ENCODE measurements at regions not wholly inside any gene's neighbourhood (a gene's known extent, or its start where the extent isn't known, plus 50 kb on each side); places are given as distances from the start of the nearest gene placed in this dataset.
"Not testable (repeated sequence)": the region's sequence is repeated elsewhere in the genome, so short reads cannot be mapped to it uniquely, and the experiment has no call there.

GRCh38 chr15:98071786-98072185 is 111.3 kb downstream of the ARRDC4 start:
- H3K27me3 Mint-ChIP-seq (ENCODE audit: low read depth): no peaks in the 10 kb centered on the region

DNA sequence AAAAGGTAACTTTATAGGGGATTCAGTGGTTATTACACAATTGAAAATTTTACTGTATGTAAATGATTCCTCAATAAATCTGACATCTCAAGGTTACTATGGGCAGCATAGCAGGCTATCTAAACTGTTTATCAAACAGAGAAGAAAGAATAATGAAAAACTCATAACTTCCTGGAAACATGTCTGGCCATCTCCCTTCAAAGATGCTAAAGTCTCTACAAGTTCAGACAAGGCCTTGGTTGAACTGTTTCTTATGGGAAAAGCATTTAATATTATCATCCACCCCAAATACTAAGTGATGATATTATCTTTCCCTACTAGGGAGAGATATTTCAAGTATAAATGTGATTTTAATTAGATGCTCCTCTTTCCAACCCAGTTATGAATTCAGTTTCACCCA is 114.9 kb downstream of the ARRDC4 start:
- H3K27me3 Mint-ChIP-seq (ENCODE audit: low read depth): no peaks in the 10 kb centered on the region
- no peak overlapping the region for H3K4me3 Mint-ChIP-seq
- no peaks in the 10 kb centered on the region for H3K36me3 Mint-ChIP-seq (ENCODE audit: insufficient read depth)
- peaks cover 2% of the 10 kb centered on the region for H3K4me1 Mint-ChIP-seq (ENCODE audit: low read depth)
- DNase-seq: no peak
- H3K9me3 Mint-ChIP-seq: no peaks in the 10 kb centered on the region
- ATAC-seq: no peak

More at GRCh38 chr15:98071786-98072185, 111.3 kb downstream of the ARRDC4 start:
- DNase-seq: no peak
- no peak overlapping the region for H3K4me3 Mint-ChIP-seq
- no peaks in the 10 kb centered on the region for H3K36me3 Mint-ChIP-seq (ENCODE audit: insufficient read depth)
- no peak for ATAC-seq
- peaks cover 2% of the 10 kb centered on the region for H3K4me1 Mint-ChIP-seq (ENCODE audit: low read depth)
- H3K9me3 Mint-ChIP-seq: no peaks in the 10 kb centered on the region

GRCh38 chr15:98076021-98076816 is 115.7 kb downstream of the ARRDC4 start:
- H3K4me3 Mint-ChIP-seq: no peak overlapping the region
- no peaks in the 10 kb centered on the region for H3K9me3 Mint-ChIP-seq
- ATAC-seq (no peak), DNase-seq (no peak)
- no peaks in the 10 kb centered on the region for H3K36me3 Mint-ChIP-seq (ENCODE audit: insufficient read depth)
- H3K4me1 Mint-ChIP-seq (ENCODE audit: low read depth): peaks cover 2% of the 10 kb centered on the region
- H3K27me3 Mint-ChIP-seq (ENCODE audit: low read depth): no peaks in the 10 kb centered on the region

- Mint-ChIP-seq H3K27me3 (ENCODE audit: low read depth) (no peaks in the 10 kb centered on the region), H3K4me3 (no peak overlapping the region), H3K36me3 (ENCODE audit: insufficient read depth) (no peaks in the 10 kb centered on the region), H3K9me3 (no peaks in the 10 kb centered on the region), H3K4me1 (ENCODE audit: low read depth) (peaks cover 2% of the 10 kb centered on the region)
- no peak for ATAC-seq
- no peak for DNase-seq
These were observed 116.7 kb downstream of the ARRDC4 start for GRCh38 chr15:98077186-98077585.

- H3K27me3 Mint-ChIP-seq (ENCODE audit: low read depth): no peaks in the 10 kb centered on the region
- no peak for DNase-seq
- no peak overlapping the region for H3K4me3 Mint-ChIP-seq
- no peaks in the 10 kb centered on the region for H3K36me3 Mint-ChIP-seq (ENCODE audit: insufficient read depth)
- H3K4me1 Mint-ChIP-seq (ENCODE audit: low read depth): peaks cover 2% of the 10 kb centered on the region
- H3K9me3 Mint-ChIP-seq: no peaks in the 10 kb centered on the region
- no peak for ATAC-seq
These were observed 120.3 kb downstream of the ARRDC4 start for GRCh38 chr15:98080791-98081190.

- Mint-ChIP-seq H3K36me3 (ENCODE audit: insufficient read depth) (no peaks in the 10 kb centered on the region), H3K27me3 (ENCODE audit: low read depth) (no peaks in the 10 kb centered on the region), H3K4me3 (no peak overlapping the region), H3K4me1 (ENCODE audit: low read depth) (no peaks in the 10 kb centered on the region), H3K9me3 (peaks cover 7% of the 10 kb centered on the region)
- DNase-seq (no peak), ATAC-seq (no peak)
These were observed 122.9 kb downstream of the ARRDC4 start for GRCh38 chr15:98083203-98083910.

GRCh38 chr15:98085003-98085639 is 124.6 kb downstream of the ARRDC4 start:
- H3K27me3 Mint-ChIP-seq (ENCODE audit: low read depth): no peaks in the 10 kb centered on the region
- no peaks in the 10 kb centered on the region for H3K4me1 Mint-ChIP-seq (ENCODE audit: low read depth)
- DNase-seq (no peak), ATAC-seq (peak in 1 of 2 donors; percentile 40)
- no peaks in the 10 kb centered on the region for H3K36me3 Mint-ChIP-seq (ENCODE audit: insufficient read depth)
- H3K4me3 Mint-ChIP-seq: no peak overlapping the region
- H3K9me3 Mint-ChIP-seq: peaks cover 7% of the 10 kb centered on the region

- H3K27me3 Mint-ChIP-seq (ENCODE audit: low read depth); H3K4me1 Mint-ChIP-seq (ENCODE audit: low read depth); H3K4me3 Mint-ChIP-seq; H3K36me3 Mint-ChIP-seq (ENCODE audit: insufficient read depth); H3K9me3 Mint-ChIP-seq; DNase-seq: not testable (repeated sequence)
- peak; percentile 77 to 82 for ATAC-seq
These were observed 127.9 kb downstream of the ARRDC4 start for GRCh38 chr15:98088307-98088945.

- H3K4me1 Mint-ChIP-seq (ENCODE audit: low read depth); H3K9me3 Mint-ChIP-seq; H3K4me3 Mint-ChIP-seq; DNase-seq; H3K27me3 Mint-ChIP-seq (ENCODE audit: low read depth); H3K36me3 Mint-ChIP-seq (ENCODE audit: insufficient read depth); ATAC-seq: not testable (repeated sequence)
These were observed 128.8 kb downstream of the ARRDC4 start for GRCh38 chr15:98089352-98089751.

- H3K4me3 Mint-ChIP-seq; H3K4me1 Mint-ChIP-seq (ENCODE audit: low read depth); ATAC-seq; DNase-seq; H3K27me3 Mint-ChIP-seq (ENCODE audit: low read depth); H3K9me3 Mint-ChIP-seq; H3K36me3 Mint-ChIP-seq (ENCODE audit: insufficient read depth): not testable (repeated sequence)
These were observed 137.5 kb downstream of the ARRDC4 start for GRCh38 chr15:98097986-98098385.

DNA sequence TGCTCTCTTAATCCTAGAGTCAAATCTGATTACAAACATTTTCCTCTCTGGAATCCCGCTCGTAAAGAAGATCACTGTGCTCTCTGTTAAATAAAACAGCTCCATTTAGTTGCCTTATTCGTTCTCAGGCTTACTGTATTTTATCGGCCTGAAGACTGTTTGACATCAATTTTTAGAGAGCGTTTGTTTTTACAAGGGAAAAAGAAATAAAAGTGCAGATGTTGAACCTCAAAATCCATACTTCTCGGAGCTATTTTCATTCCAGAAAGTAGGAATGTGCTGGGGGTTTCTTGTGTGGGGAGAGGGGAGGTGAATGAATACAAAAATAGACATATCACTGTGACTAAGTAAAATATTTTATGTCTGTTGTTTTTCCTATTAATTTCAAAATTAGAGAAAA is 140.1 kb downstream of the ARRDC4 start:
- not testable (repeated sequence) for H3K36me3 Mint-ChIP-seq (ENCODE audit: insufficient read depth); DNase-seq; H3K9me3 Mint-ChIP-seq; H3K4me1 Mint-ChIP-seq (ENCODE audit: low read depth); ATAC-seq; H3K27me3 Mint-ChIP-seq (ENCODE audit: low read depth); H3K4me3 Mint-ChIP-seq

DNA sequence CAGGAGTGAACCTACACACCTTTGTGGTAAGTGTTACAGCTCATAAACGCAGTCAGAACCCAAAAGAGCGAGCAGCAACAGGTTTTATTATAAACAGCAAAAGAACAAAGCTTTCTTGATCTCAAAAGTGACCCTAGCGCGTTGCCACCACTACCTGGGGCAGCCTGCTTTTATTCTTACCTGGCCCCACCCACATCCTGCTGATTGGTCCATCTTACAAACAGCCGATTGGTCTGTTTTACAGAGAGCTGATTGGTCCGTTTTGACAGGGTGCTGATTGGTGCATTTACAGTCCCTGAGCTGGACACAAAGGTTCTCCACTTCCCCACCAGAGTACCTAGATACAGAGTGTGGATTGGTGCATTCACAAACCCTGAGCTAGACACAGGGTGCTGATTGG is 143.1 kb downstream of the ARRDC4 start:
- H3K4me3 Mint-ChIP-seq: no peak overlapping the region
- no peaks in the 10 kb centered on the region for H3K9me3 Mint-ChIP-seq
- ATAC-seq (no peak), DNase-seq (no peak)
- H3K4me1 Mint-ChIP-seq (ENCODE audit: low read depth): no peaks in the 10 kb centered on the region
- no peaks in the 10 kb centered on the region for H3K36me3 Mint-ChIP-seq (ENCODE audit: insufficient read depth)
- H3K27me3 Mint-ChIP-seq (ENCODE audit: low read depth): no peaks in the 10 kb centered on the region

DNA sequence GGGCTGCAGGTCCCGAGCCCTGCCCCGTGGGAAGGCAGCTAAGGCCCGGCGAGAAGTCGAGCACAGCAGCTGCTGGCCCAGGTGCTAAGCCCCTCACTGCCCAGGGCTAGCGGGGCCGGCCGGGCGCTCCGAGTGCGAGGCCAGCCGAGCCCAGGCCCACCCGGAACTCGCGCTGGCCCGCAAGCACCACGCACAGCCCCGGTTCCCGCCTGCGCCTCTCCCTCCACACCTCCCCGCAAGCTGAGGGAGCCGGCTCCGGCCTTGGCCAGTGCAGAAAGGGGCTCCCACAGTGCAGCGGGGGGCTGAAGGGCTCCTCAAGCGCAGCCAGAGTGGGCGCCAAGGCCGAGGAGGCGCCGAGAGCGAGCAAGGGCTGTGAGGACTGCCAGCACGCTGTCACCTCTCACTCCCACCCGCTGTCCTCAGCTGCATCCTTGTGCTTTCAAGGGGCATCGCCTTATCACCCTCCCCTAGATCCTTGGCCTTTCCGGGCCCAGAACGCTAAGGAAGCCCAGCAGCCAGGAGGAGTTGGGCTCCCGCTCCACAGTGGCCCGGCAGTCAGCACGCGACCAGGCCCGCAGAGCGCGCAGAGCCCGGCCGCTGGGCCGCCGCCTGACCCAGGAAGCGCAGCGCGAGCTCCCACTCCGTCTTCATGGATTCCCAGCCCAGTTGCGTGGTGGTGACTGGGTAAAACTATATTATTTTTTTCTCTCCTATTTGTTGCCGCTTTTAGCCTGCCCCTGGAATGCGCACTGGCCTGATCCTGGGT is 144.1 kb downstream of the ARRDC4 start:
- H3K9me3 Mint-ChIP-seq; H3K4me1 Mint-ChIP-seq (ENCODE audit: low read depth); H3K36me3 Mint-ChIP-seq (ENCODE audit: insufficient read depth); H3K27me3 Mint-ChIP-seq (ENCODE audit: low read depth); ATAC-seq; H3K4me3 Mint-ChIP-seq; DNase-seq: not testable (repeated sequence)

Measured in activated T-cell treated with anti-CD3 and anti-CD28 coated beads, Interleukin-2, amount 50 U/mL, for 4 hours (primary cell).